Activated naive CD4-positive, alpha-beta T cell treated with Interleukin-2 at 50 U/mL for 16 hours (primary cell): ENCODE measurements at regions not wholly inside any gene's neighbourhood (a gene's known extent, or its start where the extent isn't known, plus 50 kb on each side); places are given as distances from the start of the nearest gene placed in this dataset.

Experiments used
- DNase-seq: peaks from one replicate; pipeline ENCODE4 v3.0.0-alpha.2; 2020

DNA sequence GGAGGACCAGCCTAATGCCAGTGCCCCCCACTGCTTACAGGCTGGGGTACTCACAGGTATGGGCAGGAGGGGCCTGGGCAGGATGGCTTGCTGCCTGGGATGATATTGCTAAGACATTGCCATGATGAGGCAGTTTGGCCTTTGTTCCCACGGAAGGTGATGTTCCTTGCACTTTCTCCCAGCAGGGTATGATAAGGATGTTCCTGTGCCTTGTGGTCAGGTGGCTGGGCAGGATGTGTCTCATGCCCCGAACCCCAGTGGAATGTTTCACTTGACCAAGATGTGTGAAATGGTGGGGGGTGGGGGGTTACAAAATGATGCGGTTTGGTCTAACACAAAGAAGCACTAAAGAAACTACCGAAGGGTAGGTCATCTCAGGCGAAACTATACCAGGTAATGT is 337.8 kb upstream of the ZFHX3 start:
- DNase-seq, result no peak

GRCh38 chr16:73384506-73385089 is 336.7 kb upstream of the ZFHX3 start:
- no peak for DNase-seq

- DNase-seq, result no peak
These were observed 336.0 kb upstream of the ZFHX3 start for GRCh38 chr16:73383988-73384365.

DNA sequence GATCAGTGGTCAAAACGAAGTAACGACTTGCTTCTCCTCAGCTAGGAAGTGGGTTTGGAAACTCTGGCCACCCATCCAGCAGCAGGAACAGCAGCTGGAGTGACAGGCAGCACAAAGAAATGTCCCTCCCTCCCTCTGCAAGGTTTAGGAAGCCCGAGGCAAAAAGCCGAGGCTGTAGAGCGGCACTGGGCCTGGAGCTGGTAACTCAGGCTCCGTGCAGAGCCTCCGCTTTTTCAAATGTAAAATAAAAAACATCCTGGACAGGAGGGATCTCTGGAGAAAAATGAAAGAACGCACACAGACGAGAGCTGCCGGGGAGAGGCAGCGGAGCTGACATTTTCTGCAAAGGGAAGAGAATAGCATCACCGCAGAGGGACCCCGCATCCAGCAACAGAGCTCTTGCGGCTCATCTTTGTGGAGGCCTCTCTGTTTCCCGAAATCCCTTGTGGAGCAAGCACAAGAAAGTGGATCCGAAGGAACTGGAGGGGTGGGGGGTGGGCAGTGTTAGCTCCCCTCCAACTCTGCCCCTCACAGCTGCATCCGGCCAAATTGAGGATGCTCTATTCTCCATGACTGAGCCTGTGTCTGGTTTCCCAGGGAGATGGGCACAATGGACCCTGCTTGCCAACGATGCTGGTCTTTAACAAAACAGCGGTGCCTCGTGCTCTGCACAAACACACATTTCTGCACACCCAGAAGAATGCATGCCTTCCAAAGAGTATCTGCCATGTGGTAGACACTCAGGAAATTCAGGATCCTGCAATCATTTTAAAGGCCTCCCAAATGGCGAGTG is 335.5 kb upstream of the ZFHX3 start:
- no peak for DNase-seq

GRCh38 chr16:73378471-73378870 is 330.5 kb upstream of the ZFHX3 start:
- DNase-seq, result no peak

- DNase-seq, result no peak
These were observed 323.8 kb upstream of the ZFHX3 start for GRCh38 chr16:73371584-73372319.

GRCh38 chr16:73369851-73370250 is 321.9 kb upstream of the ZFHX3 start:
- no peak for DNase-seq

DNA sequence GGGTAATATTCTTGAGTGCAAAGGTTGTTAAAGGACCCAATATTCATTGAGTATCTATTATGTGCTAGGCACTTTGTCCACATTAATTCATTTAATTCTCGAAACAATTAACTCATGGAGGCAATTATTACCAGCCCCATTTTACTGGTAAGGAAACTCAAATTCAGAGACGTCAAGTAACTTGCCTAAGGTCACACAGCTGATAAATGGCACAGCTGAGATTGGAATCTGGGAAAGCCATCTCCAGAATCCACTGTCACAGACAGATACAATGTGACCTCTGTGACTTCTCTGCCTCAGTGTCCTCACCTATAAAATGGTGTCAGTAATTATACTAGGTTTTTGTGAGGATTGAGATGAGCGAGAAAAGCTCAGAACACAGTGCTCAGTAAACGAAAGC is 320.8 kb upstream of the ZFHX3 start:
- DNase-seq, result no peak

DNA sequence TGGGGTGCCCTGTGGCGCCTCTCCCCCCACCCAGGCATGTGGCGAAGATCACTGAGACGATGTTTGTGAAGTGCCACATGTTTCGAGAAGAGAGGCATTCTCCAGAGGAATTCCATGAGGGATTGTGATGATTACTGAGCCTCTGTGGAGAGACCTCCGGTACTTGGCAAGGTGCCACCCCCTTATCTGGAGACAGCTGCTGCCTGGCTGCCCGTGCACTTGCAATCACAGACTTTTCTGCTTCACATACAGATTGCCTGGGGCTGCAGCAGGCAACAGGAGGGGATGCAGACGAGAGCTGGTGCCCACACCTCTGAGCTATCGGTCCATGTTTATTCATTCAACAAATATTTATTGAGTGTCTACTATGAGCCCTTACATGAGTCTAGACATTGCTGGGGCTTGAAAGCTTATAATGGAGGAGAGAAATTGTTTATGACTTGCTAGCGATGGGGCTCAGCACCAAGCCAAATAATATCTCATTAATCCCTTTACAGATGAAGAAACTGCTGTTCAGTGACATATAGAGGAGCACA is 317.2 kb upstream of the ZFHX3 start:
- no peak for DNase-seq

DNA sequence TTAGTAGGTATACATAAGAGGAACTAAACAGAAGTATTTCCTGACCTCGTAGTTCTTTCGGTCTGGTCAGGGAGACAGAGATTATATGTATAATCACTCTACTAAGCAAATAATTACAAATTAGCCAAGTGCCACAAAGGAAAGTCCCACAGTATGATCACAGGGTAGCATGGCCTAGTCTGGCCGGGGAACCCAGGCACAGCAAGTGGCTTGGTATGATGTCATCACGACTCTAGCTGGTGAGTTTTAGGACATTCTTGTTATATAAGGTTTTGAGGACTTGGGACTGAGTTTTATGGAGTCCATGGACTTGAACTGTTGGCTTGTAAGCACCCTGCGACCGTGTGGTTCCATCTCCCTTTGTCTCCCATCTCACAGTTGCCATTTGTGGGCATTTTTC is 316.5 kb upstream of the ZFHX3 start:
- no peak for DNase-seq

GRCh38 chr16:73361061-73361460 is 313.1 kb upstream of the ZFHX3 start:
- no peak for DNase-seq

GRCh38 chr16:73356401-73357079 is 308.6 kb upstream of the ZFHX3 start:
- no peak for DNase-seq

GRCh38 chr16:73355981-73356380 is 308.1 kb upstream of the ZFHX3 start:
- DNase-seq, result no peak

DNA sequence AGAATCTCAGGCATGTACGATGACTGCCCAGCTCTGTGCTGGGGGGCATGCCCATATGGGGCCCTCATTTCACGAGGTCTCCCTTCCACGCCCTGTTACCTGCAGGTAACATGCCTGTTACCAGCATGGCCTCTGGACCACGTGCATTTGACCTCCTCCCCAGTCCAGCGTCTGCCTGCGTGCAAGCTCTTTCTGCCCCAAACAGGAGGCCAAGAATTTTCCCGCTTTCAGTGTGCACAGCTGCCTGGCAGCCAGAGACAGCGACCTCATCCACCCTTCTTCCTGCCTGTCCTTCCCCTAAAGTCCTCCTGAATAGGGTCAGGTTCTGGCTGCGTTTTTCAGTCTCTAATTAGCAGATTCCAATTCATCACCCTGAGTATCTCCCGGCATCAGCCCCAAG is 306.5 kb upstream of the ZFHX3 start:
- no peak for DNase-seq

DNA sequence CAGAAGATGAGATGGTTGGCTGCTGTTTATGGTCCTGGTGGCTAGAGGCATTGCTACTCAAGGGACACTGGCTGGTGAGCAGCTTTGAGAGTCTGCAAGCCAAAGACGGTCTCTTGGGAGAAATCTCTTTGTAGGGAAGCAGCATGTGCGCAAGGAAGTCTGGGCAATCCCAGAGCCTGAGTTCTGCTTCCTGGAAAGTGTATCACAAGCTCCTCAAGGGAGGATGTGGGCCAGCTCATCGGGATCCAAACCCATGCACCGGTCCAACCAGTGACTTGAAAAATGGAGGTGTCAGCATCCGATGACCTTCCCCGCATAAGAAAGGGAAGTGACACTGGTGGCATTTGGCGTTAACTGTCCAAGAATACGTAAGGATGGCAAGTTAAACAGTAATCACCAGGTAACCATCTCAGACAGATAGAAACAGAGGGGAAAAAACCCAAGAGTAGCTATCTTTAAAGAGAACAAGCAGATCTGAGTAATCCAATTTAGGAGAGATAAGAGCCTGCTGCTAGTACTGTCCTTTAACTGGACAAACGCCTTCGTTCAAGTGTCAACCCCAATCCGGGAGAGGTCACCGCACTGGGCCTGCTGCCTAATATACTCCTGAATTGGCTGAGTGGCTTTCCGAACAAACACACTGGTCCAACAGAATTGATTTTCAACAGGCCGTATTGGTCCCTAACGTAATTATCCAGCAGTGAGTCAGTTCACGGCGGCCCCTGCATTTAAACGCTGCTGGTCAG is 303.0 kb upstream of the ZFHX3 start:
- no peak for DNase-seq

DNA sequence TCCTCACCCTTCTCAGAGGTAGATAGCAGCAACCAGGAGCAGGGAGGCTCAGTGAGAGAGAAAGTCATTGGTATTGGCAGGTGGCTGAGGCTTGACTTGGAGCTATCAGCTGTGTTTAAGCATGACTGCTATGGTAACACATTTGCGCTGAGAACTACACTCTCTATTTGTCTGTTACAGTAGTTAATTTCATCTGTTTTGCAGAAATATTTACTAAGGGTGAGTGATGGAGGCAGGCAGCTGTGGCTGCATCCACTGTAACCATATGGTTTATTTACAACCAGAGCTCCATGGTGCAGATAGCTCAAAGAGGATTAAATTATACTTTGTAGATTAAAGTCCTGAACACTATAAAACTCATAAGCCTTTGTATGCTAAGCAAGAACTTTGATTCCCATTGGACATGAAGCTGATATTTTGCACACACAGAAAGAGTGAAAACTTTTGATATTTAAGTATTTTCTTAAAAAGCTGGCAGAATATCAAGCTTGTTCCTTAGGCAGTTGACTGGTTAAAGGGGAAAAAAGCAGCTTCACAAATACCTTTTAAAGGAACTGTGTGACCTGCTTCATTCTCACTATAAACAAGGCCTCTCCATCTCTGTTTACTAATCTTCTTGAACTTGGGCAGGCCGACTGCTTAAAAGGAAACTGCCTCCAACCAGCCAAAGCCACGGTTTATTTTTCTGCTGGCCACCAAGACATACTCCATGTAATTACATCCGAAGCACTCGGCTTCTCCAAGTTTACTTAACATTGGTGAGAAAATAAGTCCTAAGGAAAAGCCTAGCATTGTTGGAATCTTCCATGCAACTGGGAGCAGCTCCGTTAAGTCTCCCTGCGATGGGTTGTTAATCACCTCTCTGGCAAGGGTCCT is 299.8 kb upstream of the ZFHX3 start:
- no peak for DNase-seq

- no peak for DNase-seq
These were observed 291.9 kb upstream of the ZFHX3 start for GRCh38 chr16:73339821-73340220.

DNA sequence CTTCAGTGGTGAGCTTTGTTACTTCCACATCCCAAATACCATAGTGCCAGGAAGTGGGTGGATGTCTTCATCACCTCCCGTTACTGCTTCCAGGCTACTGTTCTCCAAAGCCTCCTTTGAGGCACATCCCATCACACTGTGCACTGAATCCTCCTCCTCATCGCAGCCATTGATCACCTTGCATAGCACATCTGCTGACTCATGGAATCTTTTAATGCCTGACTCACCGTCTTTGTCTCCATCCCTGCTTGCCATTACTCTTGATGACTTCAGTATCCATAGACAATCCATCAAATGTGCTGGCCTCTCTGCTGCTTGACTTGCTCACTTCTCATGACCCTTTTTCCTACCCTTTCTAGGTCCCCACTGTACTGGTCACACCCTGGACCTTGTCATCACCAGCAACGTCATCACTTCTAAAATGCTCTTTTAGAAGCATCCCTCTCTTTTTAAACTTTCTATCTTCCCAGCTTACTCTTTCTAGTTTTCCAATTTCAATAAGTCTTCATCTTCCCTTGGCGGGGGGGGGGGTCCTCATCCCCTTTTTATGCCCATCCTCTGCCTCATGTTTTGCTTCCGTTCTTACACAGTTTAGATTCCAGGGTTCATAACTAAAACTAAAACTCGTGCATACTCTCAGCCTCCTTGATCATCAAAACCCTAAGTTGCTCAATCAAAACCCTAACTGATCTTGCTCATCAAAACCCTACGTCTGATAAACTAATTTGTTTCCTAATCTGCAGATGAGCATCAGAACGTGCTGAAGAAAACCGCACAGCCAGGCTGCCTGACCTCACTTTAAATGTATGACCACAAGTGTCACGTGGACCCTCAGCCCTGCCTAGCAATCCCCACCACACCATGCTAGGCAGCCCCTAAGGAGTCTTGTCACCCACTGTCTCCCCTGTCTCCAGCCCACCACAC is 289.7 kb upstream of the ZFHX3 start:
- DNase-seq, result no peak

DNA sequence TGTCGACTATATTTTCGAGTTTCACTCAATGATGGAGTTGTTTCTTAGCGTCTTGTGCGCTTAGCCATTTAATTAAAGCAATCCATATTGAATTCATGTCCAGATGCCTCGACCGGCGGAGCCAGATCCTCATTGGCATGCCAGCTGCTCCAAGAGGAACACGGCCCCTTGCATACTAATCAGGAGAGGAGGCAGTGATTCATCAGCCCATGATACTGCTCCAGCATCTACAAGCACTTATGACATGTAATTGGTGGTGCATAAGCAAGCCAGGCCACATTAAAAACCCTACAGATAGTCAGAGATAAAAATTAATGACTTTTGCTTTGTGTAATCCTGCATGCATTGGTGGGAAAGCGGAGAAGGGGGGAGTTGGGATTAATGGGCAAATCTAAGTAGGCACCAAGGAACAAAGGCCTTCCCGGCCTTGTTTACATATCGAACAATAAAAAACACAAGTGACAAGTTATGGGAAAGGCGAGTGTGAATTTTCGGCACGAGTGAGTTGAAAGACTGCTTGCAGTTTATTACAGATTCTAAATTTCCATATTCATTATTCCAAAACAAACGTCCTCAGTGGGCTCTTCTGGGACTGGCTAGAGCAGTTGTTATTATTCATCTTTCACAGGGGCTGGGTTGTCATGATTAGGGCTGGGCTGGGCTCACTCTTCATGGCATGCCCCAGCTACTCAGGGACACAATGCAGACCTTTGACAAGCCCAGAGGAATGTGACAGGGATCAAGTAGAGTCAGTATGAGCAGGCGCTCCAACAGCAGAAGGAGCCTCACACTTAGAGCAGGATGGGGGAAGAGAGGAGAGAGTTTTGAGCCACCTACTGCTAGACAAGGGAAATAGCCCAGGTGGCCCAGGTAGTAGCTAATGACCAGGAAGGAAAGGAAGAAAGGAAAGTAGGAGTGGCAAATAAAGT is 281.7 kb upstream of the ZFHX3 start:
- DNase-seq, result no peak
